HepG2 (cell line): ENCODE measurements at regions not wholly inside any gene's neighbourhood (a gene's known extent, or its start where the extent isn't known, plus 50 kb on each side); places are given as distances from the start of the nearest gene placed in this dataset.

Source experiments
- CHD4 ChIP-seq: fragments of 200-600 bp; sonication (generic); IDR thresholded peaks from 2 replicates; pipeline ENCODE4 v1.7.0; 2017; ENCODE audit warnings: mild to moderate bottlenecking, low read length, borderline replicate concordance
- EED ChIP-seq: sonication (generic); formaldehyde crosslinking; IDR thresholded peaks from 2 replicates; pipeline ENCODE4 v1.5.0; 2020; ENCODE audit warnings: mild to moderate bottlenecking, missing genetic modification reagents
- NR2F1 ChIP-seq, 2 experiments: fragments of 450-650 bp in 1 of 2; formaldehyde crosslinking in 1 of 2; IDR thresholded peaks; 2 replicates each; pipeline versions ENCODE4 v1.5.0 to v1.6.1; 2016 to 2020; ENCODE audit warnings: mild to moderate bottlenecking in 1 of 2, missing compliant biosample characterization in 1 of 2, missing genetic modification reagents in 1 of 2, moderate library complexity in 1 of 2
- RAD51 ChIP-seq: fragments of 450-650 bp; IDR thresholded peaks from 2 replicates; pipeline ENCODE4 v1.6.1; 2016; ENCODE audit warnings: borderline replicate concordance
- RCOR2 ChIP-seq: IDR thresholded peaks from 2 replicates; pipeline ENCODE4 v1.6.1; 2016; ENCODE audit warnings: missing biosample characterization, missing genetic modification reagents
- SRY ChIP-seq: sonication (generic); formaldehyde crosslinking; IDR thresholded peaks from 2 replicates; pipeline ENCODE4 v1.8.0; 2022; ENCODE audit warnings: mild to moderate bottlenecking, missing genetic modification reagents
- ZMYM4 ChIP-seq: sonication (generic); formaldehyde crosslinking; IDR thresholded peaks from 2 replicates; pipeline ENCODE4 v1.8.1; 2023; ENCODE audit warnings: mild to moderate bottlenecking, missing genetic modification reagents
- ZNF292 ChIP-seq: sonication (generic); formaldehyde crosslinking; IDR thresholded peaks from 2 replicates; pipeline ENCODE4 v1.8.1; 2022; ENCODE audit warnings: mild to moderate bottlenecking, low read depth, missing genetic modification reagents, borderline replicate concordance
- ZNF501 ChIP-seq: sonication (generic); formaldehyde crosslinking; IDR thresholded peaks from 2 replicates; pipeline ENCODE4 v1.5.1; 2020; ENCODE audit warnings: mild to moderate bottlenecking, moderate library complexity, missing genetic modification reagents
- ZNF567 ChIP-seq: sonication (generic); formaldehyde crosslinking; IDR thresholded peaks from 2 replicates; pipeline ENCODE4 v1.8.1; 2023; ENCODE audit warnings: mild to moderate bottlenecking, missing genetic modification reagents, borderline replicate concordance
- ZNF607 ChIP-seq: sonication (generic); formaldehyde crosslinking; IDR thresholded peaks from 2 replicates; pipeline ENCODE4 v1.5.1; 2020; ENCODE audit warnings: missing genetic modification reagents, mild to moderate bottlenecking, borderline replicate concordance
- ZNF878 ChIP-seq: sonication (generic); formaldehyde crosslinking; IDR thresholded peaks from 2 replicates; pipeline ENCODE4 v1.8.1; 2023; ENCODE audit warnings: mild to moderate bottlenecking, missing genetic modification reagents, moderate library complexity
- ZNF891 ChIP-seq: sonication (generic); formaldehyde crosslinking; IDR thresholded peaks from 2 replicates; pipeline ENCODE4 v1.5.0; 2020; ENCODE audit warnings: mild to moderate bottlenecking, missing genetic modification reagents
- ZSCAN30 ChIP-seq: sonication (generic); formaldehyde crosslinking; IDR thresholded peaks from 2 replicates; pipeline ENCODE4 v1.5.0; 2020; ENCODE audit warnings: mild to moderate bottlenecking, missing genetic modification reagents
- TF ChIP-seq, protein P1 (sequence below), 2 experiments: sonication (generic) in 1 of 2; formaldehyde crosslinking in 1 of 2; IDR thresholded peaks; 2 replicates each; pipeline versions ENCODE4 v1.5.1 to v1.6.1; 2011 to 2020; ENCODE audit warnings: borderline replicate concordance in 1 of 2, low read depth in 1 of 2, low read length in 1 of 2, mild to moderate bottlenecking in 1 of 2, missing genetic modification reagents in 1 of 2, moderate library complexity in 1 of 2
- TF ChIP-seq, protein P2 (sequence below): fragments of 450-650 bp; IDR thresholded peaks from 2 replicates; pipeline ENCODE4 v1.6.1; 2016
- TF ChIP-seq, protein P3 (sequence below): sonication (generic); formaldehyde crosslinking; IDR thresholded peaks from 2 replicates; pipeline ENCODE4 v1.9.0; 2022; ENCODE audit warnings: low read depth, missing genetic modification reagents
- TF ChIP-seq, protein P4 (sequence below): sonication (generic); formaldehyde crosslinking; IDR thresholded peaks from 2 replicates; pipeline ENCODE4 v1.5.1; 2020; ENCODE audit warnings: mild to moderate bottlenecking, moderate library complexity, missing genetic modification reagents
- TF ChIP-seq, protein P5 (sequence below): sonication (generic); formaldehyde crosslinking; conservative IDR thresholded peaks from 2 replicates; pipeline ENCODE4 v1.4.0; 2020; ENCODE audit warnings: missing genetic modification reagents

DNA sequence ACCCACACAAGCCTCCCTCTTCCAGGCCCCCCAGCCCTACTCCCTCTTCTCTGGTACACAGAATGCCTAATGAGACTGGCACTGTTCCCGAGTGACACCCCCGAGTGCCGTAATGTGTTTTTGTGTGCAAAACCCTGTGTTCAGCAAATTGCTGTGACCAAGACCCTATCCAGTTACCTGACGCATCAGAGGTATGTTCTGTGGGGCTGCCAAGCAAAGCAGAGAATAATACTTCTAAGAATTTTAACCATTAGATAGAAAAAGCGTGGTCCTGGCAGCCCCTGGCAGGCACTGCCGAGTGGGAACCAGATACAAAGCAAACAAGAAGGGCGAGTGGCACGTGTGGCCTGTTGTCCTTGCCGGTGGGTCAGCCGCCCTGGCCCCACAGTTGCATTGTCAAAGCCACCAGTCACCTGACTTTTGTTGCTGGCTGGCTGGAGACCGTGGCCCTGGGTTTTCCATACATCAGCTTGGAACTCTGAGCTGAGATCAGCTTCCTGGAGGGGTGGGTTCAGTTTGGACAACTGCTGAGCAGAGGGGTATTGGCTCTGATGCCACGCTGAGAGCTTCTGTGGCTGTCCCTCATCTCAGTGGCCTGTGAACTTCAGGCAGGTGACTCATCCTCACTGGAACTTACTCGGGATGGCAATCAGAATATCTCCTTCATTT is 69.1 kb upstream of the BRD7 start (continued):
- TF ChIP-seq ZNF891 (CRISPR knock-in tag): 0 out of 2 replicates have a peak, but pooled peaks have one; percentile 61
- TF ChIP-seq, protein P1, sequence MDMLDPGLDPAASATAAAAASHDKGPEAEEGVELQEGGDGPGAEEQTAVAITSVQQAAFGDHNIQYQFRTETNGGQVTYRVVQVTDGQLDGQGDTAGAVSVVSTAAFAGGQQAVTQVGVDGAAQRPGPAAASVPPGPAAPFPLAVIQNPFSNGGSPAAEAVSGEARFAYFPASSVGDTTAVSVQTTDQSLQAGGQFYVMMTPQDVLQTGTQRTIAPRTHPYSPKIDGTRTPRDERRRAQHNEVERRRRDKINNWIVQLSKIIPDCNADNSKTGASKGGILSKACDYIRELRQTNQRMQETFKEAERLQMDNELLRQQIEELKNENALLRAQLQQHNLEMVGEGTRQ (IDR thresholded peaks at IDR 0.05; ENCODE audit: low read depth, low read length): no peak
- TF ChIP-seq, protein P1 (CRISPR knock-in tag; IDR thresholded peaks at IDR 0.05; ENCODE audit: borderline replicate concordance): peak; percentile 62; the same call in 1 of the 2 replicates
- TF ChIP-seq ZNF292: peak; percentile 63; the same call in 1 of the 2 replicates
- no peak for TF ChIP-seq RAD51
- TF ChIP-seq, protein P2, sequence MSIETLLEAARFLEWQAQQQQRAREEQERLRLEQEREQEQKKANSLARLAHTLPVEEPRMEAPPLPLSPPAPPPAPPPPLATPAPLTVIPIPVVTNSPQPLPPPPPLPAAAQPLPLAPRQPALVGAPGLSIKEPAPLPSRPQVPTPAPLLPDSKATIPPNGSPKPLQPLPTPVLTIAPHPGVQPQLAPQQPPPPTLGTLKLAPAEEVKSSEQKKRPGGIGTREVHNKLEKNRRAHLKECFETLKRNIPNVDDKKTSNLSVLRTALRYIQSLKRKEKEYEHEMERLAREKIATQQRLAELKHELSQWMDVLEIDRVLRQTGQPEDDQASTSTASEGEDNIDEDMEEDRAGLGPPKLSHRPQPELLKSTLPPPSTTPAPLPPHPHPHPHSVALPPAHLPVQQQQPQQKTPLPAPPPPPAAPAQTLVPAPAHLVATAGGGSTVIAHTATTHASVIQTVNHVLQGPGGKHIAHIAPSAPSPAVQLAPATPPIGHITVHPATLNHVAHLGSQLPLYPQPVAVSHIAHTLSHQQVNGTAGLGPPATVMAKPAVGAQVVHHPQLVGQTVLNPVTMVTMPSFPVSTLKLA: peak; percentile 61
- TF ChIP-seq SRY: peak; percentile 49; the same call in 1 of the 2 replicates
- no peak for TF ChIP-seq RCOR2 (CRISPR knock-in tag)
- TF ChIP-seq, protein P3, sequence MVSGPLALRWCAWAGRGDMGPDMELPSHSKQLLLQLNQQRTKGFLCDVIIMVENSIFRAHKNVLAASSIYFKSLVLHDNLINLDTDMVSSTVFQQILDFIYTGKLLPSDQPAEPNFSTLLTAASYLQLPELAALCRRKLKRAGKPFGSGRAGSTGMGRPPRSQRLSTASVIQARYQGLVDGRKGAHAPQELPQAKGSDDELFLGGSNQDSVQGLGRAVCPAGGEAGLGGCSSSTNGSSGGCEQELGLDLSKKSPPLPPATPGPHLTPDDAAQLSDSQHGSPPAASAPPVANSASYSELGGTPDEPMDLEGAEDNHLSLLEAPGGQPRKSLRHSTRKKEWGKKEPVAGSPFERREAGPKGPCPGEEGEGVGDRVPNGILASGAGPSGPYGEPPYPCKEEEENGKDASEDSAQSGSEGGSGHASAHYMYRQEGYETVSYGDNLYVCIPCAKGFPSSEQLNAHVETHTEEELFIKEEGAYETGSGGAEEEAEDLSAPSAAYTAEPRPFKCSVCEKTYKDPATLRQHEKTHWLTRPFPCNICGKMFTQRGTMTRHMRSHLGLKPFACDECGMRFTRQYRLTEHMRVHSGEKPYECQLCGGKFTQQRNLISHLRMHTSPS (CRISPR knock-in tag): peak; percentile 82
- peak; percentile 56; the same call in 1 of the 2 replicates for TF ChIP-seq CHD4
- TF ChIP-seq, protein P4, sequence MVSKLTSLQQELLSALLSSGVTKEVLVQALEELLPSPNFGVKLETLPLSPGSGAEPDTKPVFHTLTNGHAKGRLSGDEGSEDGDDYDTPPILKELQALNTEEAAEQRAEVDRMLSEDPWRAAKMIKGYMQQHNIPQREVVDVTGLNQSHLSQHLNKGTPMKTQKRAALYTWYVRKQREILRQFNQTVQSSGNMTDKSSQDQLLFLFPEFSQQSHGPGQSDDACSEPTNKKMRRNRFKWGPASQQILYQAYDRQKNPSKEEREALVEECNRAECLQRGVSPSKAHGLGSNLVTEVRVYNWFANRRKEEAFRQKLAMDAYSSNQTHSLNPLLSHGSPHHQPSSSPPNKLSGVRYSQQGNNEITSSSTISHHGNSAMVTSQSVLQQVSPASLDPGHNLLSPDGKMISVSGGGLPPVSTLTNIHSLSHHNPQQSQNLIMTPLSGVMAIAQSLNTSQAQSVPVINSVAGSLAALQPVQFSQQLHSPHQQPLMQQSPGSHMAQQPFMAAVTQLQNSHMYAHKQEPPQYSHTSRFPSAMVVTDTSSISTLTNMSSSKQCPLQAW (CRISPR knock-in tag): peak; percentile 70; the same call in 1 of the 2 replicates
- TF ChIP-seq ZNF567 (CRISPR knock-in tag): no peak
- TF ChIP-seq ZSCAN30: no peak
- TF ChIP-seq NR2F1 (CRISPR knock-in tag; IDR thresholded peaks at IDR 0.05): 0 out of 4 replicates have a peak, but pooled peaks of 1 of the 2 experiments have one; percentile 7
- TF ChIP-seq ZNF501 (CRISPR knock-in tag): peak; percentile 82
- TF ChIP-seq, protein P5, sequence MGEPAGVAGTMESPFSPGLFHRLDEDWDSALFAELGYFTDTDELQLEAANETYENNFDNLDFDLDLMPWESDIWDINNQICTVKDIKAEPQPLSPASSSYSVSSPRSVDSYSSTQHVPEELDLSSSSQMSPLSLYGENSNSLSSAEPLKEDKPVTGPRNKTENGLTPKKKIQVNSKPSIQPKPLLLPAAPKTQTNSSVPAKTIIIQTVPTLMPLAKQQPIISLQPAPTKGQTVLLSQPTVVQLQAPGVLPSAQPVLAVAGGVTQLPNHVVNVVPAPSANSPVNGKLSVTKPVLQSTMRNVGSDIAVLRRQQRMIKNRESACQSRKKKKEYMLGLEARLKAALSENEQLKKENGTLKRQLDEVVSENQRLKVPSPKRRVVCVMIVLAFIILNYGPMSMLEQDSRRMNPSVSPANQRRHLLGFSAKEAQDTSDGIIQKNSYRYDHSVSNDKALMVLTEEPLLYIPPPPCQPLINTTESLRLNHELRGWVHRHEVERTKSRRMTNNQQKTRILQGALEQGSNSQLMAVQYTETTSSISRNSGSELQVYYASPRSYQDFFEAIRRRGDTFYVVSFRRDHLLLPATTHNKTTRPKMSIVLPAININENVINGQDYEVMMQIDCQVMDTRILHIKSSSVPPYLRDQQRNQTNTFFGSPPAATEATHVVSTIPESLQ (CRISPR knock-in tag): no peak
- peak; percentile 50; the same call in 1 of the 2 replicates for TF ChIP-seq ZNF607 (CRISPR knock-in tag)
- 0 out of 2 replicates have a peak, but pooled peaks have one; percentile 39 for TF ChIP-seq EED (CRISPR knock-in tag)
- TF ChIP-seq ZMYM4 (CRISPR knock-in tag): 0 out of 2 replicates have a peak, but pooled peaks have one; percentile 8
- no peak for TF ChIP-seq ZNF878 (CRISPR knock-in tag)
